GM19452 (cell line): ENCODE measurements at regions not wholly inside any gene's neighbourhood (a gene's known extent, or its start where the extent isn't known, plus 50 kb on each side); places are given as distances from the start of the nearest gene placed in this dataset.

Source experiments
- ATAC-seq: cut with Tn5 transposase; IDR thresholded peaks from one replicate; pipeline ENCODE4 v1.9.1; 2021; ENCODE audit not compliant: unreplicated experiment

- no peak for ATAC-seq
Observed at GRCh38 chr9:28287455-28287854, 714.2 kb upstream of the C9orf72 start.

GRCh38 chr9:28289746-28290145 lies 716.5 kb upstream of the C9orf72 start:
- no peak for ATAC-seq

DNA sequence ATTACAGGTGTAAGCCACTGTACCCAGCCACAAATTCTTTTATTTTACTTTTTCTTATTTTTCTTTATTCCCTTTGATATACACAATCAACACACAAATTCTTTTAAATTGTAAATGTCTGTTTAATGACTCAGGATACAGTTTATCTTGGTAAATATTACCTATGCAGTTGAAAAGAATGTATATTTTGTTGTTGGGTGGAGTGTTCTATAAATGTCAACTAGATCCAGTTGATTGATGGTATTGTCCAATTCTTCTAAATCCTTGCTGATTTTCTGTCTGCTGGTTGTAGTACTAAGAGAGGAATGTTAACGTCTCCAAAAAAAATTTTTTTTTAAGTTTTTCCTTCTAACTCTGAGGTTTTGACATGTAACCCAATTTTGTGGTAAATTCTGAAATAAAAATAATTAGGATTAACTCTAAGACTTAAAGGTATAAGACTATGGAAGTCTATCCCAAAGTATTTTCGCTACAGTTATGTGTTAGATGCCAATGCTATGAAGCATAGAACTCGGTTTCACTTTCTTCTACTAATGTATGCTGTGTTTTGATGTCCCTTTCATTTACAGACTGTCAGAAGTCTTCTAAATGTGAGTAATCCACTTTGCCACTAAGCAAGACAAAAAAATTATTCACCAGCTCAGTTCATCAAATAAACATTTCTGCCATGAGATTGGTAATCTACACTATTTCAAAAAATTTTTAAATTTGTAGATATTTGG lies 720.2 kb upstream of the C9orf72 start:
- no peak for ATAC-seq

- no peak for ATAC-seq
Observed at GRCh38 chr9:28301281-28301680, 728.0 kb upstream of the C9orf72 start.

DNA sequence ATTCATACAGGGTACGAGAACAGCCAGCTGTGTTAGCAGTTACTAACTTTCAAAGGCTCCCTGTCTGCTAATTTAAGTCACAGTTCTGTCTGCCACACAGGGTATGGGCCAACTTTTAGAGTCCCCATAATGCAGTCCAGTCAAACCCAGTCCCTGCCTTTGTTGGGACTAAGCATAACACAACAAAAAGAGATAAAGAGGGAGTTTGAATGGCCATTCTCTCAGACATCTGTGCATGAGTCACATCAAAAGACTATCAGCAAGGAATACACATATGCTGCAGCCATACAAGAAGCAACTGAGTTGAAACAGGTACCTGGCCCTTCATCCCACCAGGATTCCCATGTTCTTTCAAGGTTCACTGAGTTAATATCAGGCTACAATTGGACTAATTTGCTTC lies 744.5 kb upstream of the C9orf72 start:
- no peak for ATAC-seq

GRCh38 chr9:28318515-28318914 lies 745.2 kb upstream of the C9orf72 start:
- no peak for ATAC-seq

DNA sequence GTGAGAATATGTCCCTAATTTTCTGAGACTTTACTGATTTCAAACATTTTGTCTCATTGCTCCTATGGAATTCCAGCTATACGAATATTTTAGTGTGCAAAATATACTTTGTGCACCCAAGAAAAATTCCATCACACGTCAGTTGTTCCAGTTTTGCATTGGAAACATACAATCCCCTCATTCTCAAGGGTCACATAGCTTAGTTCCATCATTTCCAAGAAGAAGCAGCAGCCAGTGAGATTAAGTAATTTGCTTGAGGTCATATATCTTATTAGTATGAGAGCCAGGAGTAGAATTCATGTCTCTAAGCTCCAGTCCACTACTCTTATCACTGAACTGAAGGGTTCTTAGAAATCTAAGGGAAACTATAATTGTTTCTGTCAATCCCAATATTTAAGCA lies 746.7 kb upstream of the C9orf72 start:
- ATAC-seq: no peak

DNA sequence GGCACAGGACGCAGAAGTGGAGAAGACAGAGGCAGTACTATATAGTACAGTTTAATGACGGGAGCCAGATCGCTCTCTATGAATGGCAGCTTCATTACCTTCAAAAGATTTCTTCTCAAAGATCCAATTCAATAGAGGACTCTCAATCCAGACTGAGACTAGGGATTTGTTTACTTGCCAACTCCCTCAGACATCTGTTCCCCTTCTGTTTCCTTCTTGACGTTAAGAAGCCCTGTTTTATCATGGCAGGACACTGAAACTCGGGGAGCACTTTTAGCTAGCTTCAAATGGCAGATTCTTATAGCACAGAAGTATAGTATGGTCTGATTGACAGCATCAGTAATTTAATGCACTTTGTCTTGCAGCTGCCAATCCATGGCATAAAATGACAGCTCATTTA lies 747.3 kb upstream of the C9orf72 start:
- no peak for ATAC-seq

DNA sequence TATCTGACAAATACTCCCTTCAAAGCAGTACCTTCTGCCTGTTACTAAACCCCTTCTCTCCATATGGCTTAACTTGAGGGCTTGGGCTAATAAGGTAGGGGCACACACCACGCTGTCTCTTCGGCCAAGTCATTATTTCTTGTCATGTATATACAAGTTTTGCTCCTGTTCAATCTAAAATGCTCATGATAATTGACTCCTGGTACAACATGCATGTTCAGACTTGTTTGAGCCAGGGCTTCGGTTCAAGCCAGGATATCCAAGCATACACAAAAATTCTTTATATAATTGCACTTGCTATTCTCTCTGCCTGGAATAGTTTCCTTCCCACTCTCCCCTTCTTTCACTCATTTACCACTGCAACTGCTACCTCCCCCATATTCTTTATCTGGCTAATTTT lies 756.0 kb upstream of the C9orf72 start:
- no peak for ATAC-seq

GRCh38 chr9:28332648-28333047 lies 759.4 kb upstream of the C9orf72 start:
- no peak for ATAC-seq

- no peak for ATAC-seq
Observed at GRCh38 chr9:28341913-28342312, 768.6 kb upstream of the C9orf72 start.

DNA sequence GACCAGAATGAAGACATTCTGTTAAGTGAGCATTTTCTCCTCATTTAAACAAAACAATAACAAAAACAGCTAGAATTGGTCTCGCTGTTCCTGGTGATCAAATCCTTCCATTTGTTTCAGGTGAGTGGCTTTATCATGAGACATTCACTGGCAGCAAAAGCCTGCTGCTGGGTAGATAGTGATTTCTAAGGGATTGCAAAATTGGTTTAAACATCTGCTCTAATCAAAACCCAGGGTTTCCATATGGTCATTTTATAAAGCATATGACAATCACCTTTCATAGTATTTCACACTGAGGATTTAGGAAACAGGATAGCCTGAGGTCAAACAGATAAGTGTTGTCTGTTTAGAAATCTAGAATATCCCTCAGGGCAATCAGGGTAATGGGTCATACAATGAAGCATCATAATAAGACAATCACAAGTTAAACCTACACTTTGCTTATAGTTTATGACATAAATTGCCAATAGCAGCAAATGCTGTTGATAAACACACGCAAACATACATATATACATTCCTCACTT lies 769.6 kb upstream of the C9orf72 start:
- ATAC-seq: no peak

DNA sequence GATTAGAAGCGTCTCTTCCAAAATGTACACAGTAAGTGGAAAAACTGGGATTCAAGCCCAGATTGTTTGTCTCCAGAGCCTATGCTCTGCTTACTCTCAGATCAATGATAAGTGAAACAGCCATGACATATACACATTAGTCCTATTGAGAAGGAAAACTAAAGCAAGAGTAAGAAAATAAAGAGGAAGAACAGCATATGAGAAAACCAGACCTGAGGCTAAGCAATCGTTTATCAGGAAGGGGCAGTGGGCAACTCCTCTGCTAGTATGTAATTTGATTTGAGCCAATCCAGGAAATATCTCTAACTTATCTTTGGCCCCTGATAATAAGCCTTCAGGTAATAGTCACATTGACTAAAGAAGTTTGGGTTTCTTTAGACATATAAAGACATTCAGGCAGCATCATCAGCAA lies 789.9 kb upstream of the C9orf72 start:
- no peak for ATAC-seq

GRCh38 chr9:28365020-28365640 lies 791.8 kb upstream of the C9orf72 start:
- ATAC-seq: no peak

DNA sequence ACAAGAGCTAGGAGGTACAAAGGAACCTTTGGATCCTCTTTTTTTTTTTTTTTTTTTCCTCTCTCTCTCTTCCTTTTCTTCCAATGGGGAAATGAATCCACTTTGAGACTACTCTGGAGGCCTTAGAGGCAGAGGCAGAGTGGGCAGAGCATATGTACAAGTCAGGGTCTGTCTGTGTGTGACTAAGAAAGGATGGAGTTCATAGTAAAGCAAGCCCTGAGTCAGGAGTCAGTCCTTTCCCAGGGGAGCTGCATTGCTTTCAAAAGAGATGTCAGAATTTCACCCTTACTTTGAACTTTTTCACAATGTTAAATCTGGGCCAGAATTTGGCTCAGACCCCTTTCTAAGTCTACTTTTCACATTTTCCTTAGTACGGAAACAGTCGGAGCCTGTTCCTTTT lies 792.4 kb upstream of the C9orf72 start:
- no peak for ATAC-seq

- no peak for ATAC-seq
Observed at GRCh38 chr9:28378231-28378630, 805.0 kb upstream of the C9orf72 start.

- no peak for ATAC-seq
Observed at GRCh38 chr9:28379082-28379481, 805.8 kb upstream of the C9orf72 start.

- ATAC-seq: no peak
Observed at GRCh38 chr9:28389411-28389810, 816.1 kb upstream of the C9orf72 start.

DNA sequence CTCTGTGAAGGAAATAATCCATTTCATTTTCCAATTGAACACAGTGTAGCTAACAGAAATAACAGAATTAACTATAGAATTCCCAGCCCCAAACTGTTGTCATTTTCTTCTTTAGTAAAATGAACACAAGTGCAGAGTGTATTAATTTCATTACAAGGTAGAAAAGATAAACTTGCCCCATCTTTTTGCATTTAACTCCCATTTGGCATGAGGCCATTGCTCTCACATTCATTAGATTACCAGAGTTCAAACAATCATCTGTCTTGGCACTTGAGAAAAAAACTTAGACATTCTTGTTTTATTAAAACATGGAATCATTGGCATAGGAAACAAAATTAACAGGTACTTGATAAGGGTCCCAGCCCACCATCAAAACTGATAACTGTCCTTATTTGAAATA lies 821.5 kb upstream of the C9orf72 start:
- ATAC-seq: no peak

DNA sequence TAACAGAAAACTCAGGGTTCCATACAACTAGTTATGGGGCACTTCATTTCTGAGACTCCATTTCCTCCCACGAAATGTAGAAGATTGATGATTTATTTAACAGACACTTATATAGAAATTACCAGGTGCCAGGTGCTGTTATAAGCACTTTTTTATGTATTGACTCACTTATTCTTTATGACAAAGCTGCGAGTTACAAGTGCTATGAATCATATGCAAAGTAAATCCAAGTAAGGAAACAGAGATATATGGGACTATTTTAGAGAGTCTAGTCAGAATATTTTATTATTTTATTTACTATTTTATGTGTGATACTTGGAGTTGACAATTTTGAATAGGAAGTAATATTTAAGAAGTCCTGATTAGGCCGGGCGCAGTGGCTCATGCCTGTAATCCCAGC lies 822.8 kb upstream of the C9orf72 start:
- no peak for ATAC-seq

- ATAC-seq: no peak
Observed at GRCh38 chr9:28407351-28407750, 834.1 kb upstream of the C9orf72 start.

GRCh38 chr9:28409919-28410318 lies 836.6 kb upstream of the C9orf72 start:
- ATAC-seq: no peak

DNA sequence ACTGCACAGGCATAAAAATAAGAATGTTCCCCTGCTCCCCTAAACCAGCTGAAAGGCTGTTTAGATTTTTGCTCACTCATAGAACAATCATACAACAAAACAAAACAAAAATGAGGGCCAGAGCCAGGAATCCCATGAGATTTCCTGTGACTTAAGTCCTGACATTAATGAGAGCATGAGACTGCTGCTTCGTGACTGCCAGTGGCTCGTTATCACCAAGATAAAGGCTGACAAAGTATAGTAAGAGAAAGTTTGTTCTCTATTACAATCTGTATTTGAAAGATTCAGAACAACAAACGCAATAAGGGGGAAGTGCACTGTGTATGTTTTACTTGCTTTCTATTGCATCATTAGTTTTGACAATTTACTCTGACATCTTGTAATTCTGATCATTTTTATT lies 837.1 kb upstream of the C9orf72 start:
- no peak for ATAC-seq
